ENCODE measurements at regions not wholly inside any gene's neighbourhood (a gene's known extent, or its start where the extent isn't known, plus 50 kb on each side); places are given as distances from the start of the nearest gene placed in this dataset.
"Not testable (repeated sequence)": the region's sequence is repeated elsewhere in the genome, so short reads cannot be mapped to it uniquely, and the experiment has no call there.

GRCh38 chr9:82763656-82764055, 299.3 kb downstream of the RASEF start:
- DNase-seq (ENCODE audit: low read depth) = peak; percentile 24
- TF ChIP-seq CTCF (IDR thresholded peaks at IDR 0.05; ENCODE audit: insufficient read depth, low read depth, low read length, missing control alignments) = peak; percentile 28
- no peak overlapping the region for H3K4me3 ChIP-seq (ENCODE audit: low read length)

GRCh38 chr9:82764061-82764668, 298.8 kb downstream of the RASEF start:
- no peak for TF ChIP-seq CTCF (IDR thresholded peaks at IDR 0.05; ENCODE audit: insufficient read depth, low read depth, low read length, missing control alignments)
- no peak overlapping the region for H3K4me3 ChIP-seq (ENCODE audit: low read length)
- DNase-seq (ENCODE audit: low read depth) = no peak

- not testable (repeated sequence) for H3K4me3 ChIP-seq (ENCODE audit: low read length); DNase-seq (ENCODE audit: low read depth)
Observed at GRCh38 chr9:82774707-82775231, 288.2 kb downstream of the RASEF start.

- TF ChIP-seq CTCF (IDR thresholded peaks at IDR 0.05; ENCODE audit: insufficient read depth, low read depth, low read length, missing control alignments) = no peak
- H3K4me3 ChIP-seq (ENCODE audit: low read length) = no peak overlapping the region
- DNase-seq (ENCODE audit: low read depth) = no peak
Observed at GRCh38 chr9:82776508-82776907, 286.4 kb downstream of the RASEF start.

GRCh38 chr9:82777366-82777765, 285.6 kb downstream of the RASEF start:
- no peak overlapping the region for H3K4me3 ChIP-seq (ENCODE audit: low read length)
- no peak for DNase-seq (ENCODE audit: low read depth)
- no peak for TF ChIP-seq CTCF (IDR thresholded peaks at IDR 0.05; ENCODE audit: insufficient read depth, low read depth, low read length, missing control alignments)

- not testable (repeated sequence) for DNase-seq (ENCODE audit: low read depth); H3K4me3 ChIP-seq (ENCODE audit: low read length)
Observed at GRCh38 chr9:82778923-82779322, 284.0 kb downstream of the RASEF start.

GRCh38 chr9:82780017-82780416, 282.9 kb downstream of the RASEF start:
- no peak for TF ChIP-seq CTCF (IDR thresholded peaks at IDR 0.05; ENCODE audit: insufficient read depth, low read depth, low read length, missing control alignments)
- no peak overlapping the region for H3K4me3 ChIP-seq (ENCODE audit: low read length)
- DNase-seq (ENCODE audit: low read depth) = no peak

GRCh38 chr9:82781921-82782392, 281.0 kb downstream of the RASEF start:
- DNase-seq (ENCODE audit: low read depth) = no peak
- no peak for TF ChIP-seq CTCF (IDR thresholded peaks at IDR 0.05; ENCODE audit: insufficient read depth, low read depth, low read length, missing control alignments)
- H3K4me3 ChIP-seq (ENCODE audit: low read length) = no peak overlapping the region

Measured in epithelial cell of esophagus (primary cell).